ENCODE measurements at regions not wholly inside any gene's neighbourhood (a gene's known extent, or its start where the extent isn't known, plus 50 kb on each side); places are given as distances from the start of the nearest gene placed in this dataset.

- no peak for DNase-seq (ENCODE audit: low read depth, low spot score)
- ChIA-PET CTCF (interaction anchor here (0.7 to 8.5 kb wide), 18 partner anchors 8 to 1817 kb away, joined by 3 to 78 read pairs (median 4); no protein-coding TSS in a partner anchor), SMC1A (ENCODE audit: uncharacterized antibody, unreplicated experiment) (interaction anchor here (0.6 to 3.2 kb wide), 8 partner anchors 10 to 1767 kb away, joined by 3 to 18 read pairs (median 4); no protein-coding TSS in a partner anchor), POLR2A (no interaction called here), RAD21 (ENCODE audit: unreplicated experiment) (interaction anchor here (0.9 to 2.5 kb wide), 6 partner anchors 14 to 1767 kb away, joined by 3 to 10 read pairs (median 4); no protein-coding TSS in a partner anchor)
- no peaks in the 10 kb centered on the region for H4K20me1 ChIP-seq (ENCODE audit: control insufficient read depth, insufficient read depth)
- no peak overlapping the region for H2AFZ ChIP-seq (ENCODE audit: control insufficient read depth, low read depth, low read length)
- no peak for FAIRE-seq
- ATAC-seq: peak; percentile 69
- no peaks in the 10 kb centered on the region for H3K36me3 ChIP-seq (ENCODE audit: control insufficient read depth in 2 of 2, insufficient read depth in 2 of 2, low read length in 1 of 2)
- WGBS (ENCODE audit: insufficient coverage, insufficient replicate concordance, low lambda C conversion rate, missing lambda C conversion rate): 8% methylated on average over 7 of the region's 7 CpGs
- no peak overlapping the region for H3K9ac ChIP-seq (ENCODE audit: control insufficient read depth, insufficient read depth, low read length)
- TF ChIP-seq BMI1 (IDR thresholded peaks at IDR 0.05; ENCODE audit: borderline replicate concordance): no peak
- peak; percentile 40 to 53 (median 41); a peak in 4 of 6 replicates for TF ChIP-seq CTCF (IDR thresholded peaks at IDR 0.05 in 2 of 3, conservative IDR thresholded peaks at IDR 0.05 in 1 of 3; ENCODE audit: control insufficient read depth in 2 of 3, extremely low read depth in 1 of 3, insufficient read depth in 1 of 3, low read depth in 3 of 3, low read length in 3 of 3)
- TF ChIP-seq RAD21 (IDR thresholded peaks at IDR 0.05; ENCODE audit: insufficient read depth, low read depth, low read length): peak; percentile 46
- no peak for TF ChIP-seq SMARCA5 (IDR thresholded peaks at IDR 0.05)
- TF ChIP-seq SMC3 (IDR thresholded peaks at IDR 0.05; ENCODE audit: borderline replicate concordance, low read length): peak; percentile 33; the same call in 1 of the 2 replicates
- H3K4me1 ChIP-seq (ENCODE audit: control insufficient read depth, insufficient read depth, low read length): no peaks in the 10 kb centered on the region
- intact Hi-C loops (cut with micrococcal nuclease; ENCODE audit: unreplicated experiment) (loop anchor here (2.0 to 10.0 kb wide), 2 partner anchors 111 to 811 kb away; no protein-coding TSS in a partner anchor), in situ Hi-C loops (cut with MboI) (no loop called here)
- no peak overlapping the region for H3K4me3 ChIP-seq
- no TSS peak for BruUV-seq (replicated peaks)
- H3K27ac ChIP-seq (ENCODE audit: control insufficient read depth, insufficient read depth): no peak overlapping the region
- no peaks in the 10 kb centered on the region for H3K79me2 ChIP-seq (ENCODE audit: control insufficient read depth, insufficient read depth, low read length)
- no peaks in the 10 kb centered on the region for H3K9me3 ChIP-seq (replicated peaks; ENCODE audit: control insufficient read depth, insufficient read depth, low read length)
- no peak overlapping the region for H3K4me2 ChIP-seq (ENCODE audit: control insufficient read depth, insufficient read depth)
- peaks cover 0 to 2% of the 10 kb centered on the region in 2 experiments; a peak in 1 of 4 replicates for H3K27me3 ChIP-seq (replicated peaks in 1 of 2; ENCODE audit: control insufficient read depth in 2 of 2, insufficient read depth in 2 of 2, low read length in 1 of 2)
Measured at GRCh38 chr18:45386041-45386655, 229.1 kb upstream of the SLC14A2 start.

Data from GM12878 (cell line).